Transverse colon (tissue), 3 donors: ENCODE measurements at regions not wholly inside any gene's neighbourhood (a gene's known extent, or its start where the extent isn't known, plus 50 kb on each side); places are given as distances from the start of the nearest gene placed in this dataset.
"Not testable (repeated sequence)": the region's sequence is repeated elsewhere in the genome, so short reads cannot be mapped to it uniquely, and the experiment has no call there.

ENCODE experiments used
- POLR2A ChIP-seq: fragments of 450-650 bp; IDR thresholded peaks from one replicate; pipeline ENCODE4 v1.6.1; 2016; ENCODE audit warnings: antibody characterized with exemption, mild to moderate bottlenecking, moderate library complexity
- POLR2AphosphoS5 ChIP-seq, 3 donors: sonication (generic); formaldehyde crosslinking; IDR thresholded peaks; one replicate each; pipeline ENCODE4 v1.6.1; 2016; ENCODE audit warnings: antibody characterized with exemption in 3 of 3

GRCh38 chr2:90237923-90238361 is 1546.5 kb downstream of the RPIA start:
- not testable (repeated sequence) for TF ChIP-seq POLR2A; POLR2AphosphoS5 (IDR thresholded peaks at IDR 0.05)
